ACHN (cell line): ENCODE measurements at regions not wholly inside any gene's neighbourhood (a gene's known extent, or its start where the extent isn't known, plus 50 kb on each side); places are given as distances from the start of the nearest gene placed in this dataset.

Experiments
- DNase-seq: peaks from one replicate; pipeline ENCODE4 v3.0.0-alpha.2; 2015
- in situ Hi-C: cut with HindIII; loops from 2 replicates; pipeline ENCODE4 v1.10.0; 2017; ENCODE audit warnings: low sequenced_read_pairs, low pct_ligation_motif_present, low pct_unique_long_range_greater_than_20kb

- no peak for DNase-seq
- in situ Hi-C loops, result no loop called here
Measured at GRCh38 chr10:61078542-61079275, 134.7 kb upstream of the RHOBTB1 start.

GRCh38 chr10:61076572-61077114, 132.7 kb upstream of the RHOBTB1 start:
- in situ Hi-C loops, result no loop called here
- no peak for DNase-seq

GRCh38 chr10:61073391-61073790, 129.4 kb upstream of the RHOBTB1 start:
- in situ Hi-C loops, result no loop called here
- no peak for DNase-seq

- in situ Hi-C loops, result no loop called here
- no peak for DNase-seq
Measured at GRCh38 chr10:61071580-61071979, 127.6 kb upstream of the RHOBTB1 start.

GRCh38 chr10:61068471-61068870, 124.5 kb upstream of the RHOBTB1 start:
- no peak for DNase-seq
- in situ Hi-C loops, result no loop called here

GRCh38 chr10:61067671-61068336, 123.8 kb upstream of the RHOBTB1 start:
- no peak for DNase-seq
- in situ Hi-C loops, result no loop called here

- in situ Hi-C loops, result no loop called here
Measured at GRCh38 chr10:61066661-61067344, 122.8 kb upstream of the RHOBTB1 start.

GRCh38 chr10:61065051-61065450, 121.1 kb upstream of the RHOBTB1 start:
- no peak for DNase-seq
- in situ Hi-C loops, result no loop called here

More at GRCh38 chr10:61066661-61067344, 122.8 kb upstream of the RHOBTB1 start:
- DNase-seq, result no peak

- DNase-seq, result no peak
- in situ Hi-C loops, result no loop called here
Measured at GRCh38 chr10:61064356-61064755, 120.4 kb upstream of the RHOBTB1 start.

GRCh38 chr10:61063901-61064300, 119.9 kb upstream of the RHOBTB1 start:
- no peak for DNase-seq
- in situ Hi-C loops, result no loop called here

- in situ Hi-C loops, result no loop called here
Measured at GRCh38 chr10:61063034-61063433, 119.0 kb upstream of the RHOBTB1 start.

GRCh38 chr10:61061923-61062504, 118.0 kb upstream of the RHOBTB1 start:
- no peak for DNase-seq
- in situ Hi-C loops, result no loop called here

More at GRCh38 chr10:61063034-61063433, 119.0 kb upstream of the RHOBTB1 start:
- DNase-seq, result no peak

- in situ Hi-C loops, result no loop called here
- no peak for DNase-seq
Measured at GRCh38 chr10:61059636-61060035, 115.7 kb upstream of the RHOBTB1 start.

- in situ Hi-C loops, result no loop called here
- DNase-seq, result no peak
Measured at GRCh38 chr10:61052469-61053205, 108.7 kb upstream of the RHOBTB1 start.

GRCh38 chr10:61051344-61051743, 107.4 kb upstream of the RHOBTB1 start:
- in situ Hi-C loops, result no loop called here

GRCh38 chr10:61050120-61050745, 106.2 kb upstream of the RHOBTB1 start:
- in situ Hi-C loops, result no loop called here
- DNase-seq, result no peak

More at GRCh38 chr10:61051344-61051743, 107.4 kb upstream of the RHOBTB1 start:
- DNase-seq, result no peak

- in situ Hi-C loops, result no loop called here
- DNase-seq, result no peak
Measured at GRCh38 chr10:61049386-61049785, 105.4 kb upstream of the RHOBTB1 start.
